ENCODE measurements at regions not wholly inside any gene's neighbourhood (a gene's known extent, or its start where the extent isn't known, plus 50 kb on each side); places are given as distances from the start of the nearest gene placed in this dataset. TPM values are rescaled to one million over a fixed set of nuclear protein-coding genes. Genes with fewer than 3 reads are reported as not detected.

DNA sequence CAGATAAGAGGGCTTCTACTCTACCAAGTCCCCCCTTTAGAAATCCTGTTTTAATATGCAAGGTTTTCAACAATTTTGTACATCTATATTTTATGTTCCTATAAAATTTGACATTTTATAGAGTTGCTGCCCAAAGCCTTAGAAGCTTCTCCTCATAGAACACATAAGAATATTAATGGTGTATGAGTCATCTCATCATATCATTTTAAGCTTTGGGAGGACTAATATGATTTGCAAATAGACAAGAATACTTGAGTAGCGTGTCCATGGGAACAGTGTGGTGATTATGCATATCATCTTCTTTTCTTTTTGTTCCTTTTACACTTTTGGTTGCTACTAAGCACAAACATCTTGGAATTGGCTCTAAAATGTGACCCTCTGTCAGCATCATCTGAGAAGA is 56.7 kb upstream of the HUWE1 start:
- Histone ChIP-seq H3K36me3 (no peaks in the 10 kb centered on the region), H3K4me3 (replicated peaks in 1 of 3) (no peak overlapping the region), H3K27ac (no peak overlapping the region), H3K27me3 (no peaks in the 10 kb centered on the region), H3K4me1 (no peaks in the 10 kb centered on the region), H3K9me3 (no peaks in the 10 kb centered on the region)
- WGBS, 2 donors = 92 to 97% methylated on average over 1 of the region's 1 CpG
- intact Hi-C loops (cut with DNase I) = no loop called here
- DNase-seq = no peak
- TF ChIP-seq POLR2A (IDR thresholded peaks at IDR 0.05) = no peak
- TF ChIP-seq, protein P1, sequence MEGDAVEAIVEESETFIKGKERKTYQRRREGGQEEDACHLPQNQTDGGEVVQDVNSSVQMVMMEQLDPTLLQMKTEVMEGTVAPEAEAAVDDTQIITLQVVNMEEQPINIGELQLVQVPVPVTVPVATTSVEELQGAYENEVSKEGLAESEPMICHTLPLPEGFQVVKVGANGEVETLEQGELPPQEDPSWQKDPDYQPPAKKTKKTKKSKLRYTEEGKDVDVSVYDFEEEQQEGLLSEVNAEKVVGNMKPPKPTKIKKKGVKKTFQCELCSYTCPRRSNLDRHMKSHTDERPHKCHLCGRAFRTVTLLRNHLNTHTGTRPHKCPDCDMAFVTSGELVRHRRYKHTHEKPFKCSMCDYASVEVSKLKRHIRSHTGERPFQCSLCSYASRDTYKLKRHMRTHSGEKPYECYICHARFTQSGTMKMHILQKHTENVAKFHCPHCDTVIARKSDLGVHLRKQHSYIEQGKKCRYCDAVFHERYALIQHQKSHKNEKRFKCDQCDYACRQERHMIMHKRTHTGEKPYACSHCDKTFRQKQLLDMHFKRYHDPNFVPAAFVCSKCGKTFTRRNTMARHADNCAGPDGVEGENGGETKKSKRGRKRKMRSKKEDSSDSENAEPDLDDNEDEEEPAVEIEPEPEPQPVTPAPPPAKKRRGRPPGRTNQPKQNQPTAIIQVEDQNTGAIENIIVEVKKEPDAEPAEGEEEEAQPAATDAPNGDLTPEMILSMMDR (IDR thresholded peaks at IDR 0.05) = no peak

GRCh38 chrX:53738370-53738906 is 51.9 kb upstream of the HUWE1 start:
- WGBS, 2 donors = 92 to 95% methylated on average over 4 of the region's 4 CpGs
- Histone ChIP-seq H3K36me3 (no peaks in the 10 kb centered on the region), H3K4me1 (no peaks in the 10 kb centered on the region), H3K4me3 (replicated peaks in 1 of 3) (no peak overlapping the region), H3K27ac (no peak overlapping the region), H3K27me3 (no peaks in the 10 kb centered on the region), H3K9me3 (no peaks in the 10 kb centered on the region)
- no peak for TF ChIP-seq POLR2A (IDR thresholded peaks at IDR 0.05)
- TF ChIP-seq, protein P1 (IDR thresholded peaks at IDR 0.05) = no peak
- intact Hi-C loops (cut with DNase I) = no loop called here
- no peak for DNase-seq

Small RNAs in the stretch of these regions (small RNA-seq; reads per million reads assigned to genes)
- gene BX323845.1 = not detected
- gene BX323845.2 = not detected
